ENCODE measurements at regions not wholly inside any gene's neighbourhood (a gene's known extent, or its start where the extent isn't known, plus 50 kb on each side); places are given as distances from the start of the nearest gene placed in this dataset.

GRCh38 chr16:58889516-58889915 is 155.4 kb upstream of the GOT2 start:
- H2AFZ ChIP-seq (ENCODE audit: low read depth, low read length): no peak overlapping the region
- H3K9me3 ChIP-seq (ENCODE audit: low read length): no peaks in the 10 kb centered on the region
- no peaks in the 10 kb centered on the region for H4K20me1 ChIP-seq (ENCODE audit: insufficient read depth)
- H3K27me3 ChIP-seq (ENCODE audit: insufficient read depth, low read depth, low read length): no peaks in the 10 kb centered on the region
- no peak overlapping the region for H3K4me3 ChIP-seq (ENCODE audit: low read length)
- H3K9me2 ChIP-seq (ENCODE audit: insufficient read depth, low read length): no peaks in the 10 kb centered on the region
- H3F3A ChIP-seq (ENCODE audit: insufficient read depth, low read length, poor library complexity, severe bottlenecking): no peaks in the 10 kb centered on the region
- no peak overlapping the region for H3K27ac ChIP-seq (ENCODE audit: low read length)
- H3K79me2 ChIP-seq (replicated peaks; ENCODE audit: insufficient read depth, low read length): no peaks in the 10 kb centered on the region
- H3K9ac ChIP-seq (ENCODE audit: low read length): no peak overlapping the region
- TF ChIP-seq SMC3 (conservative IDR thresholded peaks at IDR 0.05; ENCODE audit: poor library complexity): no peak
- TF ChIP-seq POLR2AphosphoS5 (IDR thresholded peaks at IDR 0.05): no peak
- TF ChIP-seq, protein P1, sequence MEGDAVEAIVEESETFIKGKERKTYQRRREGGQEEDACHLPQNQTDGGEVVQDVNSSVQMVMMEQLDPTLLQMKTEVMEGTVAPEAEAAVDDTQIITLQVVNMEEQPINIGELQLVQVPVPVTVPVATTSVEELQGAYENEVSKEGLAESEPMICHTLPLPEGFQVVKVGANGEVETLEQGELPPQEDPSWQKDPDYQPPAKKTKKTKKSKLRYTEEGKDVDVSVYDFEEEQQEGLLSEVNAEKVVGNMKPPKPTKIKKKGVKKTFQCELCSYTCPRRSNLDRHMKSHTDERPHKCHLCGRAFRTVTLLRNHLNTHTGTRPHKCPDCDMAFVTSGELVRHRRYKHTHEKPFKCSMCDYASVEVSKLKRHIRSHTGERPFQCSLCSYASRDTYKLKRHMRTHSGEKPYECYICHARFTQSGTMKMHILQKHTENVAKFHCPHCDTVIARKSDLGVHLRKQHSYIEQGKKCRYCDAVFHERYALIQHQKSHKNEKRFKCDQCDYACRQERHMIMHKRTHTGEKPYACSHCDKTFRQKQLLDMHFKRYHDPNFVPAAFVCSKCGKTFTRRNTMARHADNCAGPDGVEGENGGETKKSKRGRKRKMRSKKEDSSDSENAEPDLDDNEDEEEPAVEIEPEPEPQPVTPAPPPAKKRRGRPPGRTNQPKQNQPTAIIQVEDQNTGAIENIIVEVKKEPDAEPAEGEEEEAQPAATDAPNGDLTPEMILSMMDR (IDR thresholded peaks at IDR 0.05; ENCODE audit: poor library complexity, severe bottlenecking): no peak
- H3K36me3 ChIP-seq (ENCODE audit: insufficient read depth, low read length): no peaks in the 10 kb centered on the region
- no peak overlapping the region for H3K4me2 ChIP-seq (ENCODE audit: low read length)

DNA sequence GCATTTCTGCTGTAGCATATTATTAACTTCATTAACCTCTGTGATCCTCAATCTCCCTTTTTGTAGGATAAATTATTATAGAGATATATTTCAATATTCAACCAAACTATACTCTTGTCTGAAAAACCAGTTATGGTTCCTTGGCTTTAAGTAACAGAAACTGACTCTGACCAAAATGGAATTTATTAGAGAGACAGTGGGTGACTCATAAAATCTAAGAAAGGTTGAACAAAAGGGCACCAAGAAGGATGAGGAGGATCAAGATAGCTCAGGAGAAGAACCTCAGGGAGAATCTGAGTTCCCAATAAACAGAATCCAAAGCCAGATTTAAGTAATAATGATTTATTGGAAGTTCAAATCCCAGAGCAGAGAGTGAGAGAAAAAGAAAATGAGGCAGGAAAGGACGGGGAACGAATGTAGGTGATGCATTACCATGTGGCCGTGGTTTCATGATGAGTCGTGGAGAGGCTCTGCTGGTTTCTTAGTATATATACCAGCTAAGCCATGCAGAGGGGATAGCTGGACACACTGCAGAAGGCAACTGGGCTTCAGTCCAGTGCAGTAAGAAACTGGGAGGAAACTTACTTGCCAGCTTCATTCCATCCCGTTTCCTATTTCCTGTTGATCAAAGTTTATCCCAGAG is 151.5 kb upstream of the GOT2 start:
- Histone ChIP-seq H3F3A (ENCODE audit: insufficient read depth, low read length, poor library complexity, severe bottlenecking) (no peaks in the 10 kb centered on the region), H3K9ac (ENCODE audit: low read length) (no peak overlapping the region), H3K36me3 (ENCODE audit: insufficient read depth, low read length) (no peaks in the 10 kb centered on the region), H3K4me3 (ENCODE audit: low read length) (no peak overlapping the region), H3K79me2 (replicated peaks; ENCODE audit: insufficient read depth, low read length) (no peaks in the 10 kb centered on the region), H3K9me2 (ENCODE audit: insufficient read depth, low read length) (no peaks in the 10 kb centered on the region), H3K4me2 (ENCODE audit: low read length) (no peak overlapping the region), H4K20me1 (ENCODE audit: insufficient read depth) (no peaks in the 10 kb centered on the region), H3K27me3 (ENCODE audit: insufficient read depth, low read depth, low read length) (no peaks in the 10 kb centered on the region), H2AFZ (ENCODE audit: low read depth, low read length) (no peak overlapping the region), H3K9me3 (ENCODE audit: low read length) (no peaks in the 10 kb centered on the region), H3K27ac (ENCODE audit: low read length) (no peak overlapping the region)
- TF ChIP-seq SMC3 (conservative IDR thresholded peaks at IDR 0.05; ENCODE audit: poor library complexity): no peak
- no peak for TF ChIP-seq MXI1 (conservative IDR thresholded peaks at IDR 0.05; ENCODE audit: poor library complexity, severe bottlenecking)
- TF ChIP-seq, protein P1 (IDR thresholded peaks at IDR 0.05; ENCODE audit: poor library complexity, severe bottlenecking): no peak
- TF ChIP-seq RAD21 (conservative IDR thresholded peaks at IDR 0.05): no peak
- TF ChIP-seq EZH2 (IDR thresholded peaks at IDR 0.05; ENCODE audit: borderline replicate concordance, insufficient read depth, low read length, poor library complexity, severe bottlenecking): no peak
- no peak for TF ChIP-seq TAF1 (IDR thresholded peaks at IDR 0.05; ENCODE audit: low read depth)
- no peak for TF ChIP-seq POLR2AphosphoS5 (IDR thresholded peaks at IDR 0.05)
- no peak for TF ChIP-seq EP300 (conservative IDR thresholded peaks at IDR 0.05; ENCODE audit: poor library complexity, severe bottlenecking)
- TF ChIP-seq REST (IDR thresholded peaks at IDR 0.05; ENCODE audit: borderline replicate concordance): no peak

Measured in neural cell (in vitro differentiated cells).